Mammary epithelial cell (primary cell): ENCODE measurements at regions not wholly inside any gene's neighbourhood (a gene's known extent, or its start where the extent isn't known, plus 50 kb on each side); places are given as distances from the start of the nearest gene placed in this dataset.

Experiments used
- CTCF ChIP-seq, 2 donors: IDR thresholded peaks in 1 of 2; conservative IDR thresholded peaks in 1 of 2; 2 replicates each; pipeline ENCODE4 v1.5.1; 2011 to 2012; ENCODE audit warnings: inconsistent platforms in 2 of 2, low read length in 2 of 2, mild to moderate bottlenecking in 2 of 2, control low read depth in 1 of 2, low read depth in 1 of 2; ENCODE audit not compliant: insufficient read depth in 1 of 2; ENCODE audit errors: extremely low read depth in 1 of 2
- EZH2 ChIP-seq: IDR thresholded peaks from 2 replicates; pipeline ENCODE4 v1.6.1; 2012; ENCODE audit warnings: low read length, inconsistent platforms, borderline replicate concordance

GRCh38 chr5:2904956-2905355 is 153.5 kb upstream of the IRX2 start:
- no peak for TF ChIP-seq CTCF (conservative IDR thresholded peaks at IDR 0.05 in 1 of 2, IDR thresholded peaks at IDR 0.05 in 1 of 2; ENCODE audit: extremely low read depth in 1 of 2, insufficient read depth in 1 of 2, low read depth in 1 of 2, low read length in 2 of 2)
- no peak for TF ChIP-seq EZH2
